Caco-2 (cell line): ENCODE measurements at regions not wholly inside any gene's neighbourhood (a gene's known extent, or its start where the extent isn't known, plus 50 kb on each side); places are given as distances from the start of the nearest gene placed in this dataset.
A peak's percentile ranks its signal among the peaks of the same experiment; 100 is the strongest.
"Not testable (repeated sequence)": the region's sequence is repeated elsewhere in the genome, so short reads cannot be mapped to it uniquely, and the experiment has no call there.

Source experiments
- BruUV-seq: library from RNA; stranded (reverse); fragments of 400-500 nt; replicated peaks from 2 replicates; lab custom pipeline; 2021; lab: Mats Ljungman, UMichigan
- CTCF ChIA-PET: fragments of 300-600 bp; sonication (Branson Sonifier 250); formaldehyde crosslinking; loops from one replicate; lab custom pipeline; 2022; ENCODE audit warnings: antibody characterized with exemption; lab: Charles Lee
- POLR2A ChIA-PET: fragments of 300-600 bp; sonication (Branson Sonifier 250); formaldehyde crosslinking; loops from one replicate; lab custom pipeline; 2022; ENCODE audit warnings: antibody characterized with exemption; lab: Charles Lee
- DNase-seq, 2 experiments: peaks; one replicate each; pipeline versions ENCODE4 v3.0.0 to v3.0.0-alpha.2; 2020 to 2022
- H3K27me3 ChIP-seq: replicated peaks from 2 replicates; pipeline ENCODE4 v1.6.0; 2011; ENCODE audit warnings: low read length; ENCODE audit not compliant: control insufficient read depth, insufficient read depth
- H3K36me3 ChIP-seq: 2 replicates; pipeline ENCODE4 v1.5.1; 2011; ENCODE audit warnings: low read length; ENCODE audit not compliant: control insufficient read depth, insufficient read depth
- H3K4me1 ChIP-seq: fragments of 250-450 bp; sonication (Bioruptor Pico); 2 replicates; pipeline ENCODE4 v1.5.1; 2020; ENCODE audit warnings: mild to moderate bottlenecking
- H3K4me3 ChIP-seq: 2 replicates; pipeline ENCODE4 v1.5.1; 2011; ENCODE audit warnings: low read depth, mild to moderate bottlenecking, control low read depth, low read length
- H3K9me3 ChIP-seq: fragments of 250-450 bp; sonication (Bioruptor Pico); 2 replicates; pipeline ENCODE4 v1.5.1; 2020; ENCODE audit warnings: mild to moderate bottlenecking, moderate library complexity
- H3K27ac Mint-ChIP-seq: one replicate; pipeline ENCODE4 v1.8.0; 2022; ENCODE audit warnings: mixed read lengths; ENCODE audit not compliant: unreplicated experiment
- H3K27me3 Mint-ChIP-seq: one replicate; pipeline ENCODE4 v1.8.0; 2022; ENCODE audit warnings: mixed read lengths; ENCODE audit not compliant: insufficient read depth, unreplicated experiment
- H3K36me3 Mint-ChIP-seq: one replicate; pipeline ENCODE4 v1.8.0; 2022; ENCODE audit warnings: mild to moderate bottlenecking, mixed read lengths; ENCODE audit not compliant: insufficient read depth, unreplicated experiment
- H3K4me1 Mint-ChIP-seq: one replicate; pipeline ENCODE4 v1.8.0; 2022; ENCODE audit warnings: low read depth, mixed read lengths; ENCODE audit not compliant: unreplicated experiment
- H3K4me3 Mint-ChIP-seq: one replicate; pipeline ENCODE4 v1.8.0; 2022; ENCODE audit warnings: mild to moderate bottlenecking, moderate library complexity, mixed read lengths; ENCODE audit not compliant: unreplicated experiment
- H3K9me3 Mint-ChIP-seq: one replicate; pipeline ENCODE4 v1.8.0; 2022; ENCODE audit warnings: mixed read lengths; ENCODE audit not compliant: unreplicated experiment
- intact Hi-C: fragments of 100-400 bp; cut with micrococcal nuclease; formaldehyde crosslinking; loops from one replicate; pipeline ENCODE4 v1.10.0; 2022; ENCODE audit not compliant: unreplicated experiment
- TF ChIP-seq, protein P1 (sequence below), 2 experiments: fragments of 200-600 bp in 1 of 2; IDR thresholded peaks; 1 replicate in 1 of 2; 2 replicates in 1 of 2; pipeline versions ENCODE4 v1.5.1 to v1.8.0; 2011 to 2022; ENCODE audit warnings: antibody characterized with exemption in 1 of 2, control low read depth in 1 of 2, inconsistent platforms in 1 of 2, low read depth in 1 of 2, low read length in 1 of 2, mild to moderate bottlenecking in 1 of 2, moderate library complexity in 1 of 2; ENCODE audit not compliant: insufficient read depth in 1 of 2, severe bottlenecking in 1 of 2, unreplicated experiment in 1 of 2

DNA sequence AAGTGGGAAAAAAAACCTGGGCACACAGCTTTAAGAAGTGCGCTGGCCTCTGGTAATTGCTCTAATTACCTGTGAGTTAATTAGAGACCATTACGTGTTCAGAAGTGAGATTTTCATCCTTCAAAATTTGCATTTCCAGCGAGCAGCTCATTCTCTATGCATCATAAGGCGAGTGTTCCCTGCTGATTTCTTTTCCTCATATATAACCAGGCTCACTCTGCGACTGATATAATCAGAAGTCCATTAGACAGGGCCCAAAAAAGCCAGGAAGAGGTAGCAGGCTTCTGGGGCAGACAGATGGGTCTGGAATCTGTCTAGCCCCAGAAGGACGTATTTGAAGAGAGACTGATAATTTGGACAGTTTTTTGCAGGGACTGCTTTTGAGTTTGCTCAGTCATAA lies 158.7 kb downstream of the MTHFS start:
- peaks cover 3% of the 10 kb centered on the region for H3K27me3 Mint-ChIP-seq
- no peak overlapping the region for H3K27ac Mint-ChIP-seq
- H3K9me3 Mint-ChIP-seq: no peaks in the 10 kb centered on the region
- Histone ChIP-seq H3K36me3 (no peaks in the 10 kb centered on the region), H3K4me3 (no peak overlapping the region), H3K9me3 (no peaks in the 10 kb centered on the region), H3K4me1 (peaks cover 11% of the 10 kb centered on the region), H3K27me3 (no peaks in the 10 kb centered on the region)
- intact Hi-C loops: no loop called here
- BruUV-seq: no TSS peak
- ChIA-PET POLR2A (no interaction called here), CTCF (interaction anchor here (0.6 kb wide), 1 partner anchor 142 kb away, joined by 3 read pairs; no protein-coding TSS in a partner anchor)
- H3K4me3 Mint-ChIP-seq: no peak overlapping the region
- H3K4me1 Mint-ChIP-seq: peaks cover 10% of the 10 kb centered on the region
- no peak for DNase-seq
- TF ChIP-seq, protein P1, sequence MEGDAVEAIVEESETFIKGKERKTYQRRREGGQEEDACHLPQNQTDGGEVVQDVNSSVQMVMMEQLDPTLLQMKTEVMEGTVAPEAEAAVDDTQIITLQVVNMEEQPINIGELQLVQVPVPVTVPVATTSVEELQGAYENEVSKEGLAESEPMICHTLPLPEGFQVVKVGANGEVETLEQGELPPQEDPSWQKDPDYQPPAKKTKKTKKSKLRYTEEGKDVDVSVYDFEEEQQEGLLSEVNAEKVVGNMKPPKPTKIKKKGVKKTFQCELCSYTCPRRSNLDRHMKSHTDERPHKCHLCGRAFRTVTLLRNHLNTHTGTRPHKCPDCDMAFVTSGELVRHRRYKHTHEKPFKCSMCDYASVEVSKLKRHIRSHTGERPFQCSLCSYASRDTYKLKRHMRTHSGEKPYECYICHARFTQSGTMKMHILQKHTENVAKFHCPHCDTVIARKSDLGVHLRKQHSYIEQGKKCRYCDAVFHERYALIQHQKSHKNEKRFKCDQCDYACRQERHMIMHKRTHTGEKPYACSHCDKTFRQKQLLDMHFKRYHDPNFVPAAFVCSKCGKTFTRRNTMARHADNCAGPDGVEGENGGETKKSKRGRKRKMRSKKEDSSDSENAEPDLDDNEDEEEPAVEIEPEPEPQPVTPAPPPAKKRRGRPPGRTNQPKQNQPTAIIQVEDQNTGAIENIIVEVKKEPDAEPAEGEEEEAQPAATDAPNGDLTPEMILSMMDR (IDR thresholded peaks at IDR 0.05; ENCODE audit: insufficient read depth in 1 of 2, low read depth in 1 of 2, low read length in 1 of 2, severe bottlenecking in 1 of 2, unreplicated experiment in 1 of 2): no peak
- no peaks in the 10 kb centered on the region for H3K36me3 Mint-ChIP-seq

DNA sequence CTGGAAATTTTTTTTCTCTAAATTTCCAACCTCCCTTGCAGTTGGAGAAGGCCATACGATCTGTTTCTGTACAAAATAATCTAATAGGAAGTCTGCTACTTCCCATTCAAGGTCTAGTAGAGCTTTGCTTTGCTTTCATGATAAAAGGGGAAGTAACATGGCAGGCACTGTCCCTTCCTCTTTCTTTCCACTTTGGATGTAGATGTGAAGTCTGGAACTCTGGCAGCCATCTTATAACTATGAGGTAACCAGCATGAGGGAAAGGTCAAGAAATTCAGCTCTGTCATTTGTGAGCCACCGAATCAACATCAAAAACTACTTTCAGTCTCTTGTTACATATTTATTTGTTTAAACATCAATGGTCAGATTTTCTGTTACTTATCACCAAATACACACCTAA lies 156.3 kb downstream of the MTHFS start:
- H3K9me3 ChIP-seq: no peaks in the 10 kb centered on the region
- Mint-ChIP-seq H3K27ac (no peak overlapping the region), H3K9me3 (no peaks in the 10 kb centered on the region), H3K27me3 (peaks cover 3% of the 10 kb centered on the region), H3K36me3 (no peaks in the 10 kb centered on the region), H3K4me1 (peaks cover 10% of the 10 kb centered on the region), H3K4me3 (no peak overlapping the region)
- POLR2A ChIA-PET: no interaction called here
- no peak for DNase-seq
- intact Hi-C loops: no loop called here
- H3K36me3 ChIP-seq: no peaks in the 10 kb centered on the region
- CTCF ChIA-PET: no interaction called here
- TF ChIP-seq, protein P1 (IDR thresholded peaks at IDR 0.05; ENCODE audit: insufficient read depth in 1 of 2, low read depth in 1 of 2, low read length in 1 of 2, severe bottlenecking in 1 of 2, unreplicated experiment in 1 of 2): no peak
- no peaks in the 10 kb centered on the region for H3K27me3 ChIP-seq
- BruUV-seq: no TSS peak
- peaks cover 11% of the 10 kb centered on the region for H3K4me1 ChIP-seq
- H3K4me3 ChIP-seq: no peak overlapping the region

DNA sequence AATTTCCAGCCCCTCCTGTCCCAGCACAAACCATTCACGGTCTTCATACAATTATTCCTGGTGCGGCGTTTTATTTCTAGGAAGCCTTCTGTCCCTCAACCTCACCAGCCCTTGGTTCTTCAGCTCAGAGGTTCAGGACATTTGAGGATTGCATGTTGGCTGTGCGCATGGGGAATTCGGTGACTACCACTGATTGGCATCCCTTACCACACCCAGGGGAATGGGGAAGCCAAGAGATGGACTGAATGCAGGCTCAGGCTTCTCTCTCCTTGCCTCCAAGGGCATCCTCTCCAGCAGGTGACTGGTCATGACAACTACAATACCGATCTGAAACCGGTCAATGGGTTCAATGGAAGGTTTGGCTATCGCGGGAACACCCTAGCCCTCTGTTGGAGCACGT lies 153.8 kb downstream of the MTHFS start:
- H3K4me1 Mint-ChIP-seq: no peaks in the 10 kb centered on the region
- no peak overlapping the region for H3K4me3 Mint-ChIP-seq
- H3K4me3 ChIP-seq: no peak overlapping the region
- no peaks in the 10 kb centered on the region for H3K9me3 ChIP-seq
- H3K27me3 ChIP-seq: no peaks in the 10 kb centered on the region
- CTCF ChIA-PET: no interaction called here
- no peaks in the 10 kb centered on the region for H3K4me1 ChIP-seq
- peaks cover 4% of the 10 kb centered on the region for H3K27me3 Mint-ChIP-seq
- intact Hi-C loops: no loop called here
- DNase-seq: no peak
- BruUV-seq: no TSS peak
- peaks cover 4% of the 10 kb centered on the region for H3K9me3 Mint-ChIP-seq
- POLR2A ChIA-PET: interaction anchor here (0.5 kb wide), 1 partner anchor 68 kb away, joined by 4 read pairs; no protein-coding TSS in a partner anchor
- H3K36me3 ChIP-seq: no peaks in the 10 kb centered on the region
- TF ChIP-seq, protein P1 (IDR thresholded peaks at IDR 0.05; ENCODE audit: insufficient read depth in 1 of 2, low read depth in 1 of 2, low read length in 1 of 2, severe bottlenecking in 1 of 2, unreplicated experiment in 1 of 2): no peak
- no peaks in the 10 kb centered on the region for H3K36me3 Mint-ChIP-seq
- H3K27ac Mint-ChIP-seq: no peak overlapping the region

DNA sequence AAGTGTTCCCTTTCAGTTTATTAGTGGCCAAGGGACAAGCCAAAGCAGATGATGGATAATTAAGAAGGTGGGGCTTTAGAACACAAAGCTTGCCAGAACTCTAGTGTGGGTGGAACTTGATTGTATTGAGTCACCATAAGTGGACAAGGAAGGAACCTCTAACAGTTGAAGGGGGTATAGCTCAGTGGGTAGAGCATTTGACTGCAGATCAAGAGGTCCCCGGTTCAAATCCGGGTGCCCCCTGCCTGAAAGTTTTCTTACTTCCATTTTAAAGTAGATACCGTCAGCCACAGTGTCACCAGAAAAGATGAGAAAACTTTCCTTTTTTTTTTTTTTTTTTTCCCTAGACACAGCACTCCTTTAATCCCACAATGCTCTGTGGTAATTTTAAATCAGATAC lies 152.3 kb downstream of the MTHFS start:
- H3K4me1 Mint-ChIP-seq, CTCF ChIA-PET, H3K4me1 ChIP-seq, H3K36me3 ChIP-seq, intact Hi-C loops, BruUV-seq, H3K27me3 Mint-ChIP-seq, H3K27me3 ChIP-seq, H3K36me3 Mint-ChIP-seq, H3K9me3 Mint-ChIP-seq, H3K9me3 ChIP-seq, H3K27ac Mint-ChIP-seq, H3K4me3 ChIP-seq, POLR2A ChIA-PET: not testable (repeated sequence)
- H3K4me3 Mint-ChIP-seq: peak overlapping the region; percentile 37
- DNase-seq: peak in 1 of 2 experiments; percentile 18
